Liver (tissue), 8 donors: ENCODE measurements at regions not wholly inside any gene's neighbourhood (a gene's known extent, or its start where the extent isn't known, plus 50 kb on each side); places are given as distances from the start of the nearest gene placed in this dataset.

Experiments
- DNase-seq: peaks from one replicate; pipeline ENCODE4 v3.0.0-alpha.2; 2017; ENCODE audit warnings: low spot score
- H3K27ac ChIP-seq, 2 donors: one replicate each; pipeline ENCODE4 v1.7.0; 2013; ENCODE audit warnings: inconsistent platforms in 2 of 2, low read length in 2 of 2, control low read depth in 1 of 2, low read depth in 1 of 2, mild to moderate bottlenecking in 1 of 2
- H3K27me3 ChIP-seq, 4 donors: one replicate each; pipeline versions ENCODE4 v1.6.1 to v1.7.0; 2013; ENCODE audit warnings: low read length in 3 of 4, inconsistent platforms in 1 of 4, mild to moderate bottlenecking in 1 of 4, moderate library complexity in 1 of 4; ENCODE audit not compliant: control insufficient read depth in 4 of 4, insufficient read depth in 4 of 4
- H3K36me3 ChIP-seq, 4 donors: one replicate each; pipeline versions ENCODE4 v1.6.1 to v1.7.0; 2013; ENCODE audit warnings: low read length in 3 of 4, mild to moderate bottlenecking in 3 of 4, low read depth in 1 of 4, moderate library complexity in 1 of 4; ENCODE audit not compliant: control insufficient read depth in 4 of 4, insufficient read depth in 3 of 4
- H3K4me1 ChIP-seq, 4 donors: one replicate each; pipeline versions ENCODE4 v1.6.1 to v1.7.0; 2013; ENCODE audit warnings: low read length in 3 of 4, mild to moderate bottlenecking in 3 of 4, moderate library complexity in 1 of 4; ENCODE audit not compliant: control insufficient read depth in 4 of 4, insufficient read depth in 4 of 4
- H3K4me3 ChIP-seq, 3 donors: one replicate each; pipeline versions ENCODE4 v1.6.1 to v1.7.0; 2013; ENCODE audit warnings: low read length in 3 of 3, control low read depth in 1 of 3, low read depth in 1 of 3, mild to moderate bottlenecking in 1 of 3
- H3K9ac ChIP-seq, 2 donors: one replicate each; pipeline ENCODE4 v1.7.0; 2013; ENCODE audit warnings: low read length in 2 of 2, mild to moderate bottlenecking in 2 of 2, moderate library complexity in 2 of 2, control low read depth in 1 of 2, low read depth in 1 of 2
- H3K9me3 ChIP-seq, 4 donors: one replicate each; pipeline versions ENCODE4 v1.6.1 to v1.7.0; 2013; ENCODE audit warnings: low read length in 3 of 4; ENCODE audit not compliant: control insufficient read depth in 4 of 4
- CTCF ChIP-seq: fragments of 150-350 bp; IDR thresholded peaks from 2 replicates; pipeline ENCODE4 v1.5.1; 2017; ENCODE audit warnings: improper control_type of control experiment, low read depth, low read length; ENCODE audit not compliant: missing input control
- EGR1 ChIP-seq, 2 donors: IDR thresholded peaks; 2 replicates each; pipeline ENCODE4 v1.6.1; 2016 to 2018; ENCODE audit warnings: antibody characterized with exemption in 2 of 2, low read depth in 2 of 2
- FOXA1 ChIP-seq: IDR thresholded peaks from 2 replicates; pipeline ENCODE4 v1.6.1; 2016; ENCODE audit warnings: antibody characterized with exemption
- FOXA2 ChIP-seq: IDR thresholded peaks from 2 replicates; pipeline ENCODE4 v1.6.1; 2016; ENCODE audit warnings: antibody characterized with exemption
- GABPA ChIP-seq, 2 donors: IDR thresholded peaks in 1 of 2; conservative IDR thresholded peaks in 1 of 2; 2 replicates each; pipeline ENCODE4 v1.6.1; 2016; ENCODE audit warnings: antibody characterized with exemption in 2 of 2, mild to moderate bottlenecking in 1 of 2, moderate library complexity in 1 of 2
- HNF4A ChIP-seq, 2 donors: conservative IDR thresholded peaks; 2 replicates each; pipeline ENCODE4 v1.6.1; 2016; ENCODE audit warnings: antibody characterized with exemption in 2 of 2, mild to moderate bottlenecking in 2 of 2
- HNF4G ChIP-seq: IDR thresholded peaks from 2 replicates; pipeline ENCODE4 v1.6.1; 2016; ENCODE audit warnings: antibody characterized with exemption
- JUND ChIP-seq, 2 donors: IDR thresholded peaks; 2 replicates each; pipeline ENCODE4 v1.6.1; 2016; ENCODE audit warnings: antibody characterized with exemption in 2 of 2
- NR2F2 ChIP-seq: IDR thresholded peaks from 2 replicates; pipeline ENCODE4 v1.6.1; 2016; ENCODE audit warnings: antibody characterized with exemption
- RAD21 ChIP-seq, 2 donors: IDR thresholded peaks; 2 replicates each; pipeline ENCODE4 v1.6.1; 2016; ENCODE audit warnings: antibody characterized with exemption in 2 of 2, mild to moderate bottlenecking in 2 of 2
- REST ChIP-seq: IDR thresholded peaks from 2 replicates; pipeline ENCODE4 v1.6.1; 2016; ENCODE audit warnings: antibody characterized with exemption, mild to moderate bottlenecking
- RXRA ChIP-seq, 2 donors: IDR thresholded peaks; 2 replicates each; pipeline ENCODE4 v1.6.1; 2017 to 2018; ENCODE audit warnings: antibody characterized with exemption in 2 of 2, mild to moderate bottlenecking in 1 of 2
- SP1 ChIP-seq: IDR thresholded peaks from 2 replicates; pipeline ENCODE4 v1.6.1; 2018; ENCODE audit warnings: antibody characterized with exemption, mild to moderate bottlenecking
- TAF1 ChIP-seq: conservative IDR thresholded peaks from 2 replicates; pipeline ENCODE4 v1.6.1; 2016; ENCODE audit warnings: antibody characterized with exemption, mild to moderate bottlenecking
- YY1 ChIP-seq: IDR thresholded peaks from 2 replicates; pipeline ENCODE4 v1.6.1; 2016; ENCODE audit warnings: antibody characterized with exemption, mild to moderate bottlenecking
- ZBTB33 ChIP-seq: IDR thresholded peaks from 2 replicates; pipeline ENCODE4 v1.6.1; 2016; ENCODE audit warnings: antibody characterized with exemption
- WGBS: extraction: QIAGEN DNeasy Blood & Tissue Kit; methylation state at CpG from one replicate; pipeline ENCODE4 v1.1.7; 2013; 5-methylcytosine and 5-hydroxymethylcytosine counted together
- TF ChIP-seq, protein P1 (sequence below): IDR thresholded peaks from 2 replicates; pipeline ENCODE4 v1.6.1; 2016; ENCODE audit warnings: antibody characterized with exemption
- TF ChIP-seq, protein P2 (sequence below): IDR thresholded peaks from 2 replicates; pipeline ENCODE4 v1.6.1; 2016; ENCODE audit warnings: antibody characterized with exemption
- donor health status: healthy.
- donor health status: healthy.
- donor health status: healthy.
- donor health status: healthy.
- donor health status: healthy.

- Histone ChIP-seq H3K27ac (no peak overlapping the region), H3K9me3 (no peaks in the 10 kb centered on the region), H3K4me1 (no peaks in the 10 kb centered on the region), H3K4me3 (no peak overlapping the region), H3K9ac (no peak overlapping the region), H3K27me3 (no peaks in the 10 kb centered on the region), H3K36me3 (no peaks in the 10 kb centered on the region)
- TF ChIP-seq RAD21 (IDR thresholded peaks at IDR 0.05) (no peak), NR2F2 (no peak), HNF4A (conservative IDR thresholded peaks at IDR 0.05) (no peak), ZBTB33 (no peak), FOXA2 (no peak), YY1 (no peak), REST (no peak), EGR1 (IDR thresholded peaks at IDR 0.05; ENCODE audit: low read depth in 2 of 2) (no peak), FOXA1 (no peak), GABPA (IDR thresholded peaks at IDR 0.05 in 1 of 2, conservative IDR thresholded peaks at IDR 0.05 in 1 of 2) (no peak), CTCF (no peak), HNF4G (no peak), TAF1 (no peak), SP1 (no peak), RXRA (IDR thresholded peaks at IDR 0.05) (no peak), JUND (IDR thresholded peaks at IDR 0.05) (no peak)
- TF ChIP-seq, protein P1, sequence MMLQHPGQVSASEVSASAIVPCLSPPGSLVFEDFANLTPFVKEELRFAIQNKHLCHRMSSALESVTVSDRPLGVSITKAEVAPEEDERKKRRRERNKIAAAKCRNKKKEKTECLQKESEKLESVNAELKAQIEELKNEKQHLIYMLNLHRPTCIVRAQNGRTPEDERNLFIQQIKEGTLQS: no peak
- TF ChIP-seq, protein P2, sequence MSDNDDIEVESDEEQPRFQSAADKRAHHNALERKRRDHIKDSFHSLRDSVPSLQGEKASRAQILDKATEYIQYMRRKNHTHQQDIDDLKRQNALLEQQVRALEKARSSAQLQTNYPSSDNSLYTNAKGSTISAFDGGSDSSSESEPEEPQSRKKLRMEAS: no peak
- WGBS: 89% methylated on average over 2 of the region's 2 CpGs
- DNase-seq: no peak
Observed at GRCh38 chr7:79547132-79547531, 93.7 kb upstream of the MAGI2 start.

DNA sequence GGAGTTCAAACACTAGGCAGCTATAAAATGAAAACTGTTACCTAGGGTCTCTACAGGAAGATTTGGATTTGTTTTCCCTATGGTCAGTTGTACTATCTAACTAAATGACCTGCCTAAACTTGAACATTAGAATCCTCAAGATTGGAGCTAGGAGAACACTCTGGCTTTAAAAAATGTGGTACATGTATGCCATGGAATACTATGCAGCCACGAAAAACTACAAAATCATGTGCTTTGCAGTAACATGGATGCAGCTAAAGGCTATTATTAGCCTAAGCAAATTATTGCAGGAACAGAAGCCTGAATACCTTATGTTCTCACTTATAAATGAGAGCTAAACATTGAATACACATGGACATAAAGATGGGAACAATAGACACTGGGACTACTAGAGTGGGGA, 87.1 kb upstream of the MAGI2 start:
- Histone ChIP-seq H3K27me3 (no peaks in the 10 kb centered on the region), H3K4me1 (no peaks in the 10 kb centered on the region), H3K4me3 (no peak overlapping the region), H3K9me3 (no peaks in the 10 kb centered on the region), H3K27ac (no peak overlapping the region), H3K36me3 (no peaks in the 10 kb centered on the region), H3K9ac (no peak overlapping the region)
- TF ChIP-seq YY1 (no peak), HNF4G (no peak), TAF1 (no peak), RAD21 (IDR thresholded peaks at IDR 0.05) (no peak), NR2F2 (no peak), RXRA (IDR thresholded peaks at IDR 0.05) (no peak), FOXA2 (no peak), EGR1 (IDR thresholded peaks at IDR 0.05; ENCODE audit: low read depth in 2 of 2) (no peak), CTCF (no peak), FOXA1 (no peak)
- TF ChIP-seq, protein P1: no peak
- DNase-seq: no peak
- 71% methylated on average over 1 of the region's 1 CpG for WGBS
